ENCODE measurements at regions not wholly inside any gene's neighbourhood (a gene's known extent, or its start where the extent isn't known, plus 50 kb on each side); places are given as distances from the start of the nearest gene placed in this dataset.

DNA sequence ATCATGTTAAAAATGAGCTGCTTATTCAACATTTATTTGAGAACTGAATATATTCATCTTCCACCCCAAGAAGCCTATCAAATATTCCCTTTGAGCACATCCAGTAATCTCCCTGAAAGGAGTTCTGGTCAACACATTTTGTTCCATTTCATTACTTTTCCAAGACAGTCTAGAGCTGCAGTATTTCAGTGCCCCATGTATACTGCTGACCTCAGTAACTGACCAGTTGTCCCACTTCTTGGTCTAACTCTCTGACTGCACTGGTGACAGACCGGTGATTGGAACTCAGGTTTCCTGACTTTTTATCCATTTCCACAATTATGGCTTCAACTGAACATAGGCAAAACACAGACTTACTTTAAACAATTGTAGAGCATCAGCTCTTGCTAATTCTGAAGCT is 206.8 kb upstream of the NPSR1 start:
- FAIRE-seq (no peak), DNase-seq (ENCODE audit: extremely low spot score, insufficient read length, low read depth) (no peak)

DNA sequence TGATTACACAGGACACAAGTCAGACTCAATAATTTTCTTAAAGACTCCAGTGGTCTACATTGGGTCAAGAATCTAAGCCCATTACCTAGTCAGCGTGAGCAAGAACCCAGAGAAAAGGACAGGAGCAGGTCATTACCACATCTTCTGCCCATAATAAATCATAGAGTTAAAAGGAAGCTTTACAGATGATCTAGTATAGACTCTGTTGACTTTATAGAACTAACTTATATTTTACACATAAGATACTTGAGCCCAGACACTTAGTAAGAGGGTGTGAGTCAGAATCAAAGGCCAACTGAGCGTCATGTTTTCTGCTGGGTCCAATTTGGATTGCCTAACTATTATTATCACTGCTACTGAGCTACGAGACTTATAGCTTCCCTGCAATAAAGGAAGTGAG is 206.1 kb upstream of the NPSR1 start:
- FAIRE-seq (no peak), DNase-seq (ENCODE audit: extremely low spot score, insufficient read length, low read depth) (no peak)

DNA sequence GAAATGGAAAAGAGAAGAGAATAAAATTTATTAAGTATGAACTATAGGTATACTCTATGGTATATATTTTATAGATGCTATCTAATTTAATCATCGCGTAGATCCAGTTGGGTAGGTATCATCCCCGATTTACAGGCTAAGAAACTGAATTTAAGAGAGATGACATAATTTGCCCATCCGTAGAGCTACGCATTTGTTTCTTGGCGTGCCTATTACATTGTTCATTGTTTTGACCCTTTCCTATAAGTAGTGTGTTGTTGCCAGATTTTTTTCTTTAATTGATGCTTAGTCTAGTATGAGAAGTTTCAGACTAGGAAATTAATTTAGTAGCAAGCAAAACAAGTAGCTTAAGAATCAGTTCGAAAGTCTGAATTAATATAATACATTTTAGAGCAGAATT is 205.7 kb upstream of the NPSR1 start:
- FAIRE-seq (no peak), DNase-seq (ENCODE audit: extremely low spot score, insufficient read length, low read depth) (no peak)

DNA sequence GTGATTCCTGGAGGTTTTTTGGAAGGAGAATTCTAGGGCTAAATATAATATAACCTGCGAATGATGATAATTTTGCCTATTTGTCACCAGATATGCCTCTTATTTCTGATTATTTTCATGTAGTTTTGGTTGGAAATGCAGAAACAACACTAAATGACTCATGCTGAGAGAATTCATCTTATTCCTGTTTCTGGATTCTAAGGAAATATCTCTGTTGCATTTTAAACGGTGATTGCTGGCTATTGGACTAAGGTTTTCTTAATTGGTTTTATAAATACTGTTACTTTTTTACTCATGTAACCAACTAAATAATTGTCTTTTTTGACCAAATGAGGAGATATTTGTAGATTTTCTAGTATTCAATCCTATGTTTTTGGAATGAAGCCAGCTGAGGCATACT is 204.9 kb upstream of the NPSR1 start:
- no peak for FAIRE-seq

DNA sequence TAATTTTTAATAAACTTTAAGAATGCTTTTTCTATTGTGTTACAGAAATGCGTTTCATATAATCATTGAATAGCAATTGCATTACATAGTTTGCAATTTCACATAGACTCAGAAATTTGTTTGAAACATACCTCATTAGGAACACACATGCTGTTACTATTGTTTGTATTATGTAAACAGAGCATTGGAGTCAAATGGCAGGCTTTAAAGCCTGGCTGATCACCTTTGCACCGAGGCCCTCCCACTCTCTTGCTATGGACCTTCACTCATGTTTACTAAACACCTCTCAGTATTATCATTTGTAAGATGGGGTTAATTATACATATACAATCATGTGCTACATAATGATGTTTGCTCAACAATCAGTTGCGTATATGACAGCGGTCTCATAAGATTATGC is 203.6 kb upstream of the NPSR1 start:
- FAIRE-seq (no peak), DNase-seq (ENCODE audit: extremely low spot score, insufficient read length, low read depth) (no peak)

More for the DNA sequence above, 204.9 kb upstream of the NPSR1 start:
- no peak for DNase-seq (ENCODE audit: extremely low spot score, insufficient read length, low read depth)

DNA sequence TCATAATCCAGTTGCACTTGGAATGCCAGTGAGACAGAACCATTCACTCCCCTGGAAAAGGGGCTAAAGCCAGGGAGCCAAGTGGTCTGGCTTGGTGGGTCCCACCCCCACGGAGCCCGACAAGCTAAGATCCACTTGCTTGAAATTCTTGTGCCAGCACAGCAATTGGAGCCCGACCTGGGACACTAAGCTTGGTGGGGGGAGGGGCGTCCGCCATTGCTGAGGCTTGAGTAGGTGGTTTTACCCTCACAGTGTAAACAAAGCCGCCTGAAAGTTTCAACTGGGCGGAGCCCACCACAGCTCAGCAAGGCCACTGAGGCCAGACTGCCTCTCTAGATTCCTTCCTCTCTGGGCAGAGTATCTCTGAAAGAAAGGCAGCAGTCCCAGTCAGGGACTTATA is 200.7 kb upstream of the NPSR1 start:
- DNase-seq (ENCODE audit: extremely low spot score, insufficient read length, low read depth) (no peak), FAIRE-seq (no peak)

DNA sequence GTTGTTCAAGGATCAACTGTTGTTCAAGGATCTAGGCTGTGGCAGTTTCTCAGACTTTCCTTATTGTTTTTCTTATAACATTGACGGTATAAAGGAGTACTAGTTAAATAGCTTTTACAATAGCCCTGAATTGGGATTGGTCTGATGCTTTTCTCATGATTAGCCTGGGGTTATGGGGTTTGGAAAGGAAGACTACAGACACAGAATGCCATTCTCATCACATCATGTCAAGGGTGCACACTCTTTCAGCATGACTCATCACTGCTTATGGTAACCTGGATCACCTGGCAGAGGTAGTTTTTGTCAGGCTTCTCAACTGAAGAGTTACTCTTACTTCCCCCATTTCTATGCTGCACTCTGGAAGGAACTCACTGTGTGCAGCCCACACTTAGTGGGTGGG is 194.2 kb upstream of the NPSR1 start:
- FAIRE-seq = no peak
- no peak for DNase-seq (ENCODE audit: extremely low spot score, insufficient read length, low read depth)

DNA sequence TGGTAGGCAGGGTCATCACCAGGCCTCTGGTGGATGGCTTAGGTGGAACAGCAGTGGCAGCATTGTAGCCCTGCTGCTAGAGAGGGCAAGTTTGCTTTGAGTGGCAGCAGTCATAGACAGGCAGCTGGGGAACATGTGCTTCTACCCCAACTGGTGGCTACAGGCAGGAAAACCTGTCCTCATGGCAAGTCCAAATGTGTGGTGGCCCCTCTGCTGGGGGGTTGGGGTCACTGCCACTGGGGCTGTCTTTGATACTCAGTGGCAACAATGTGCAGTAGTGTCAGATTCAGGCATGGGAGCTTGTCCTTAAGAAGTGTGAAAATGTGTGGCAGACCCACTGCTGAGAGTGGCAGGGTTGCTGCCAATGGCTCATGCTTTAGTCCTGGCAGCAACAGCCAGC is 186.2 kb upstream of the NPSR1 start:
- no peak for FAIRE-seq
- DNase-seq (ENCODE audit: extremely low spot score, insufficient read length, low read depth) = no peak

DNA sequence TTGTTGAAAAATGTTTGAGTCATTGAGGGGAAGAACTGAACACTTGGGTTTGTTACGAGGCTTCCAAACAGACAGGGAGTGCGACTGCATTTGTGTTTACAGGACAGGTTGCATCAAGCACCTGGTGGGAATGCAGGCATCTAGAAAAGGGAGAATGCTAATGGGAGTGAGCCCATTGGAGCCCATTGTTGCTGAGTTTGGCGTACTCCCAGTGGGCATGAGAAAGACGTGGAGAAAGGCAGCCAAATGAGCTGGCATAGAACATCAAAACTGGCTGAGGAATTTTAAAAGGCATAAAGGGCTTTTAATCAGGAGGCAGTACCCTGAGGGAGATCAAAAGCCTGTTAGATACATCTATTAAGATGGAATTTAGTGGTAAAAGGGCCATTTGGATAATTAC is 171.6 kb upstream of the NPSR1 start:
- FAIRE-seq (no peak), DNase-seq (ENCODE audit: extremely low spot score, insufficient read length, low read depth) (no peak)

DNA sequence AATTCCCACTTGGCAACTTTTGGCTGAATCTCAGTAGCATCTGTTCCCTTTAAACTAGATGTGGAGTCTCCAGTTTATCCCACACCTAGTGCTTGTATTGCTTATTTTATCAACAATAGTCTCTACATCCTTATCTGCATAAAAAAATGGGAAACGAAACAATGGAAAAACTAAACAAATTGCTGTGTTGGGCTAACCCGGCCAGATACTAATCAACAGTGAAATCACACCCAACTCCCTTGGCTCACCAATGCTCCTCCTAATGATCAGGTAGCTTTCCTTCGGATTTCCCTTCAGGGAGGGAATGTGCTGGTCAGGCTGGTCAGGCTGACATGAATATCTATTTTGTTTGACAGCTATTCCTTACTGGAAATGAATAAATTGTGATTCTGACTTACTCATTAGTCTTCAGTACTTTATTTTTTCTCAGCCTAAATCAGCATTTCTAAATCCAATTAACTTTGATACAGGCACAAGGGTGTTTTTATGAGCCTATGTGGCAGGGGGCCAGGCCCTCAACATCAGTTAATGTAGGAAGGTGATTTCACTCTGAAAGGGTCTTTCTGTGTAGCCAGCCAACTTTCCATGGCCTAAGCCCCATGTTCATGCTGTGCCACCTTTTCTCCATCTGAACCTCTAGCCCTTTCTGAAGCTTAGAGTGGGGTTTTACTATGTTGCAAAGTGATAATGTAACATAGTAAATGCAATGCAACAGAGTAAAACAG is 170.5 kb upstream of the NPSR1 start:
- FAIRE-seq = no peak
- DNase-seq (ENCODE audit: extremely low spot score, insufficient read length, low read depth) = no peak

DNA sequence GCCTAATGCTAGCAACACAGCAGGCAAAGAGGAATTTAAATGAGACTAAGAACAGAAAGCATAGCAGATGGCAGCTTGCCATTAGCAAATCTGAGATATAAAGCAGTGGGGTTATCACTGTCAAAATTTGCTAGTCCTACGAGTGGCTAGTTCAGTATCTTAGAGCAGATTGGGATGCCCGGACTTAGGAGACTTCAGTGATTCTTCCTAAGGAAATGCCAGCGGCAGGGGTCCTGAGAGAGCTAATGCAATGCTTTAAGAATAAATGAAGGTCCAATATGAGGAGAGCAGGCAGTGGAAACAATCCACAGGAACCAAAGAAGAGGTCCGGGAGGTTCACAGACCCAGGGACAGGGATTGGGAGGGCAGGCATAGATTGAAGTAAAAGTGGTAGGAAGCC is 169.3 kb upstream of the NPSR1 start:
- no peak for DNase-seq (ENCODE audit: extremely low spot score, insufficient read length, low read depth)
- FAIRE-seq = no peak

DNA sequence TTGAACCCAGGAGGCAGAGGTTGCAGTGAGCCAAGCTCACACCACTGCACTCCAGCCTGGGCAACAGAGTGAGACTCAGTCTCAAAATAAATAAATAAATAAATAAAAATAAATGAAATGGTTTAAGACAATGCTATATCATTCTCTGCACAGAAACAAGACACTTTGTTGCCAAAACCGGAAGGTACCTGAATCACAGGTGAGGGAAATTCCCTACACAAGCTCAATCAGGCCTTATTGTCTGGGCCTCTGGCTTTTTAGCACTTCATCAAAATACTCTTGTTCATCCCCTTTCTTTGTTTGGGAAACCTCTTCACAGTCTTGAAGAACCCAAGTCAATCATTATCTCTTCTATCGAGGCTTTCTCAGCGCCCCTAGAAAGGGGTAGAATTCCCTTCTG is 166.1 kb upstream of the NPSR1 start:
- FAIRE-seq = no peak
- no peak for DNase-seq (ENCODE audit: extremely low spot score, insufficient read length, low read depth)

DNA sequence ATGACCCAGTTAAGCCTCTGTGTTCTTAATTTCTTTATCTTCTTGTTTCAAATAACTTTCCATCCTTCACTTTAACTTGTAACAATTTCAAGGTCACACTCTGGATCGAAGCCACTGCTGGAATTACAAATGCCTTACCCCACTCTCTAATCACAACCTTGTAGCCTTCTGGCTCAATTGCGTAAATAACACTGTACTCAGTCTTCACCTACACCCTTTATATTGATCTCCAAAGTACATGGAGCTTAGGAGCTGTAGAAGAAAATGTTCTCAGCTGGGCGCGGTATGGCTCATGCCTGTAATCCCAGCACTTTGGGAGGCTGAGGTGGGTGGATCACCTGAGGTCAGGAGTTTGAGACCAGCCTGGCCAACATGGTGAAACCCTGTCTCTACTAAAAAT is 164.3 kb upstream of the NPSR1 start:
- FAIRE-seq (no peak), DNase-seq (ENCODE audit: extremely low spot score, insufficient read length, low read depth) (no peak)

DNA sequence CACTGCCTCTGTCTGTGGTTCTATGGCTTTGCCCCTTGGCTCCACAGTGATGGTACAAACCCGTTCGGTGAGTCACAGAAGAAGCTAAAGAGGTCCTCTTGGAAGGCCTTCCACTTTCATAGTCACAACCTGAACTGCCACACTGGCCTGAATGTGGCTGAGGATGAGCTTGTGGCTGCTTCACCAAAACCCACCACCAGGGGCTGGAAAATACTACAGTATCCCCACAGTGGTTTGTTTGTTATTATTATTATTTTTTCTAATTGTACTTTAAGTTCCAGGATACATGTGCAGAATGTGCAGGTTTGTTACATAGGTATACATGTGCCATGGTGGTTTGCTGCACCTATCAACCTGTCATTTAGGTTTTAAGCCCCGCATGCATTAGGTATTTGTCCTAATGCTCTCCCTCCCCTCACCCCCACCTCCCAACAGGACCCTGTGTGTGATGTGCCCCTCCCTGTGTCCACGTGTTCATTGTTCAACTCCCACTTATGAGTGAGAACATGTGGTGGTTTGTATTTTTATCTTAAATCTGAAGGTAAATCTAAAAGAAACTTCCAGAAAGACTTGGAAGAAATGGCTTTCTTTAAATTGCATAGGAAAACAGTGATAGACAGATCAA is 160.8 kb upstream of the NPSR1 start:
- DNase-seq (ENCODE audit: extremely low spot score, insufficient read length, low read depth) (no peak), FAIRE-seq (no peak)

DNA sequence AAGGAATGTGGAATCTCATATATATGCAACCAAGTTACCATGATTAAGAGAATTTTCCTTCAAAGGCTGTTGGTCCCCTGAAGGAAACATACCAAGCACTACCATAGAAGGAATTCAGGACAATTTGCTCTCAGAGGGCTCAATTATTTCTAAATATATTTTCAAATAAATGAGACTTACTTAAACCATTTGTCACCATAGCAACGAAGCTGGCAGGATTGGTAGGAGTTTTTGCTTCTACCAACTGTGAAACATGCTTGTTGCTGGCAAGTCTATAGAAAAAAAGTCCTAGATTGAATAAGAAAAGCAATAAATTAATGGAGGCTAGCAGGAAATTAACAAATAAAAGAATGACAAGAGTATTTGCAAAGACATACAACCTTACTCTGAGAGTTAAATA is 156.9 kb upstream of the NPSR1 start:
- no peak for FAIRE-seq

DNA sequence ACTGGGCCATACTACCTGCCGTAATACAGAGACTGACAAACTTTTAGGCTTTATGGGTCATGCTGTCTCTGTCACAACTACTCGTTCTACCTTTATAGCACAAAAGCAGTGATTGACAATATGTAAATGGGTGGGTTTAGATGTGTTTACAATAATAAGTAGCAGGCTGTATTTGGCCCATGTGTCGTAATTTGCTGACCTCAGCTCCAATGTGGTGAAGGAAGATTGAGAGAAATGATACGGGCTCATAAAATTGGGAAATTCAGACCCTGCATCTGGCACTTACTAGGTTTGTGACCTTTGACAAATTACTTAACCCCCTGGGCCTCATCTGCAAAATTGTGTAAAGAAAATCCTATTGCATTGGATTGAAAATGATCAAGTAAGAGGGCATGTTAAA is 150.8 kb upstream of the NPSR1 start:
- no peak for DNase-seq (ENCODE audit: extremely low spot score, insufficient read length, low read depth)
- no peak for FAIRE-seq

More for the DNA sequence above, 156.9 kb upstream of the NPSR1 start:
- DNase-seq (ENCODE audit: extremely low spot score, insufficient read length, low read depth) = no peak

DNA sequence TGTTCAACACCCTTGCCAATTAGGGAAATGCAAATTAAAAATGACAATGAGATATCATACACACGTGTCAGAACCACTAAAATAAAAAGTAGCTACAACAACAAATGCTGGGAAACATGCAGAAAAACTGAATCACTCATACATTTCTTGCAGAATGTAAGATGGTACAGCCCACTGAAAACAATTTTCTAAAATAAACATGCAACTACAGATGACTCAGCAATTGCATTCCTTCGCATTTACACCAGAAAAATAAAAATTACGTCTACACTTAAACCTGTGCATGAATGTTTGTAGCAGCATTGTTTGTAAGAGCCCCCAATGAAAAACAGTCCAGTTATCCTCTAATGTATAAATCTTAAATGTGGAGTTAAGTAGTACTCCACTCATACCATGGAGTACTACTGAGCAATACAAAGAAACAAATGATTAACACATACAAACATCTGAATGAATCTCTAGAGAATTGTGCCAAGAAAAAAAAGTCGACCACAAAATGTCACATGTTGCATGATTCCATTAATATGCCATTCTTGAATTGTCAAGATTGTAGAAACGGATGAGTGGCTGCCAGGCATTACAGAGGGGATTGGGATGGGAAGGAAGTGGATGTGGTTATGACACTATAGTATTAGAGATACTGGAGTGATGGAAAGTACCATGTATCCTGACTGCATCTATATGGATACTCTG is 134.6 kb upstream of the NPSR1 start:
- no peak for FAIRE-seq
- DNase-seq (ENCODE audit: extremely low spot score, insufficient read length, low read depth) = no peak

DNA sequence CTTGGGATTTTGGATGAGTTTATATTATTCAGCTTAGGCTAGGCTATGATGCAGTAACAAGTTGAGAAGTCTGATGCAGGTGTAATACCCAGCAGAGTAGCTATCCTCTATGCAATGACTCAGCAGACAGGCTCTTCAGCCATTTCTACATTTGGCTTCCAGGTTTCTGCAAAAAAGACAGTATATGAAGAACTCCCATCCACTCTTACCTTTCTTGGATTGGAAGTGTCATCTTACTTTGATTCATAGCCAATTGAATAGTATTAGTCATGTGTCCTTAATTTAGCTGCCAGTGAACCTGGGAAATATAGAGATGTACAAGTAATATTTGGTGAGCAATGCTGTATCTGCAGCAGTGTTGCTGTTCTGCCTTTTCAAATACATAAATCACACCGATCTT is 127.8 kb upstream of the NPSR1 start:
- DNase-seq (ENCODE audit: extremely low spot score, insufficient read length, low read depth) = no peak
- no peak for FAIRE-seq

DNA sequence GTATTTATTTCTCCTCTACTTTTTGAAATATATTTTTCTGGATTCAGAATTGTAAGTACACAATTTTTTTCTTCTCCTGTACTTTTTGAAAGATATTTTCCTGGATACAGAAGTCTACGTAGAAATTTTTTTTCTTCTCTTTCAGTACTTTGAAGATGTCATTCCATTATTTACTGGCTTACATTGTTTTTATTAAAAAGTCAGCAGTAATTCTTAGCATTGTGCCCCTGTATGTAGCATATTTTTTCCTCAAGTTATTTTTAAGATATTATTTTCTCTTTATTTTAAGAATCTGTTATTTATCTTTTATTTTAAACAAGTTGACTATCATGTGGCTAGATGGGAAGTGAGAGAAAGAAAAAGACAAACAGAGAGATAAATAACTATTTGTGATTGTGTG is 119.0 kb upstream of the NPSR1 start:
- DNase-seq (ENCODE audit: extremely low spot score, insufficient read length, low read depth) (no peak), FAIRE-seq (no peak)

DNA sequence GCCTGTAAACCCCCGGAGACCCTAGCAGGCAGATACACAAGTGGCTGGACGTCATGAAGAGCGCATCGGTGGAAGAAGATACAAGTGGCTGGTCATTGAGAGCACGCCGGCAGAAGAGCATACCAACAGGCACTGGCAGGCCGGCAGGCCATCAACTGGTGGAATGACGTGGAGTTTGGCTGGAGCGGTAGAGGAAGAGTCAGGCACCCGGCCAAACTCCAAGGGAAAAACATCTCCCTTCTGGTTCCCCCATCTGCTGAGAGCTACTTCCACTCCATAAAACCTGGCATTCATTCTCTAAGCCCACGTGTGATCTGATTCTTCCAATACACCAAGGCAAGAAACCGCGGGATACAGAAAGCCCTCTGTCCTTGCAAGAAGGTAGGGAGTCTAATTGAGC is 113.4 kb upstream of the NPSR1 start:
- FAIRE-seq = no peak
- DNase-seq (ENCODE audit: extremely low spot score, insufficient read length, low read depth) = no peak

DNA sequence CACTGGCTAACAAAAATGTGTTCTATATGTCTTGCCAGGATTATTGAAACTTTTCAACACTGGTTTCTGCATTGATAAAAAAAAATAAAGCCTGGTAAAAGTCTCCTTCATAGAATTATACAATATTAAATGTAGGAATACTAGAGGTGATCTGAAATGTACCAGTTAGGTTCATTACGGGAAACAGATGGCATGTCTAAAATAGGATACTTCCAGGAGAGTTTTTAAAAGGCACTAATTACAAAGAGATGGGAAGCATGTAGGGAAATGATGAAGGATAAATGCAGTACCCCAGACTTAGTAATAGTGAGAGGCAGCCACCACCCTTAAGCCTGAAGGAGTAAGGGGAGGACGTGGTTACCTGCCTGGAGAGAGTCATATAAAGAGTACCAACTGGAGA is 107.0 kb upstream of the NPSR1 start:
- FAIRE-seq (no peak), DNase-seq (ENCODE audit: extremely low spot score, insufficient read length, low read depth) (no peak)

DNA sequence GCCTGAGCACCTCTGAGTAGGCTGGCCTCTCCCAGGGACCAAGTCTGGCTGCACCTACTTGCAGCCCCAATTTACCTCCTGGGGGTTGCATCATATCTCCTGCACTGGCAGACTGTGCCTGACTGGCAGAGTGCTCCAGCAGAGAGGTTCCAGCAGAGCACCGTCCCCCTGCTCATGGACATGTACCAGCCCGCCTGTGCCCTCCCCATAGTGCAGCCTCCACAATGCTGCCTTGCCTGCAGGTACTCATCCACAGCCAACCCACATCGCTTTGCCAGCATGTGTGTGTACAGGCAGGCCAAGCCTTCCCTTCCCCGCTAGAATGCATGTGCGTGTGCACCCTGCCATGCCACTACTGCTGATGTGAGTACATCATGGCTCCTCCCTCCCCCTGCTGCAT is 105.5 kb upstream of the NPSR1 start:
- FAIRE-seq (no peak), DNase-seq (ENCODE audit: extremely low spot score, insufficient read length, low read depth) (no peak)
